NCI-H1092 (cell line): ENCODE measurements at regions not wholly inside any gene's neighbourhood (a gene's known extent, or its start where the extent isn't known, plus 50 kb on each side); places are given as distances from the start of the nearest gene placed in this dataset.
"Not testable (repeated sequence)": the region's sequence is repeated elsewhere in the genome, so short reads cannot be mapped to it uniquely, and the experiment has no call there.

Experiments used
- DNase-seq: peaks from one replicate; lab custom pipeline; 2025; lab: John Stamatoyannopoulos, UW

DNA sequence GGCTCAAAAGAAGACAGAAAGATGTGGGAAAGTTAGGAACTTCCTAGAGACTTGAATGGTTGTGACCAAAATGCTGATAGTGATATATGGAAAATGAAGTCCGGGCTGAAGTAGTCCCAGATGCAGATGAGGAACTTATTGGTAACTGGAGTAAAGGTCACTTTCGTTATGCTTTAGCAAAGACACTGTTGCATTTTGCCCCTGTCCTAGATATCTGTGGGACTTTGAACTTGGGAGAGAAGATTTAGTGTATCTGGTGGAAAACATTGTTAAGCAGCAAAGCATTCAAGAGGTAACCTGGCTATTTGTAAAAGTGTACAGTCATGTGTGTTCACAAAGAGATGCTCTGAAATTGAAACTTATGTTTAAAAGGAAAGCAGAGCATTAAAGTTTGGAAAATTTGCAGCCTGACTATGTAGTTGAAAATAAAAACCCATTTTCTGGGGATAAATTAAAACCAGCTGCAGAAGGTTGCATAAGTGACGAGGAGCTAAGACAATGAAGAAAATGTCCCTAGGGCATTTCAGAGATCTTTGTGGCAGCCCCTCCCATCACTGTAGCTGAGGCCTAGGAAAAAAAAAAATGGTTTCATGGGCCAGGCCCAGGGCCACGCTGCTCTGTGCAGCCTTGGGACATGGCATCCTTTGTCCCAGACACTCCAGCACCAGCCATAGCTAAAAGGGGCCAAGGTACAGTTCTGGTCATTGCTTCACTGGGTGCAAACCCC, 1692.2 kb downstream of the HACE1 start:
- no peak for DNase-seq

GRCh38 chr6:103154779-103155572, 1704.7 kb downstream of the HACE1 start:
- DNase-seq, result no peak

GRCh38 chr6:103153016-103153415, 1706.7 kb downstream of the HACE1 start:
- no peak for DNase-seq

DNA sequence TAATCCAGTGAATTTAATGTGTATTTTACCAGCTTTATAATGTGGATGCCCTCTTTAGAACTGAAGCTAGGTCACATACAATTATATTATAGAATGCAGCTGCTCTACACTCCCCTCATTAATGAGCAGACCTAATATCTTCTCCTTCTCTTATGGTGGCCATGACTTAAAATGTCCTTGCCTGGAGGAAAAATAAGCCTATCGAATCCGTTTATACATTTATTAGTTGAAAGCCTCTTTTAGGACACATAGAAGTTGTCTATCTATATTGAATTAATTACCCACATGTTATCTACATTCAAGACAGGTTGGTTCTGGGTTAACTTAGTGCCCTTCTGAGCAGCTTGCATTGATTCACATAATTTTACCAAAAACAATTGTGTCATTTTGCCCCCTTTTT, 1716.8 kb downstream of the HACE1 start:
- no peak for DNase-seq

GRCh38 chr6:103140308-103141027, 1719.3 kb downstream of the HACE1 start:
- no peak for DNase-seq

- no peak for DNase-seq
These were observed 1720.3 kb downstream of the HACE1 start for GRCh38 chr6:103139377-103139776.

GRCh38 chr6:103124471-103124870, 1731.0 kb downstream of the GRIK2 start:
- DNase-seq, result no peak

DNA sequence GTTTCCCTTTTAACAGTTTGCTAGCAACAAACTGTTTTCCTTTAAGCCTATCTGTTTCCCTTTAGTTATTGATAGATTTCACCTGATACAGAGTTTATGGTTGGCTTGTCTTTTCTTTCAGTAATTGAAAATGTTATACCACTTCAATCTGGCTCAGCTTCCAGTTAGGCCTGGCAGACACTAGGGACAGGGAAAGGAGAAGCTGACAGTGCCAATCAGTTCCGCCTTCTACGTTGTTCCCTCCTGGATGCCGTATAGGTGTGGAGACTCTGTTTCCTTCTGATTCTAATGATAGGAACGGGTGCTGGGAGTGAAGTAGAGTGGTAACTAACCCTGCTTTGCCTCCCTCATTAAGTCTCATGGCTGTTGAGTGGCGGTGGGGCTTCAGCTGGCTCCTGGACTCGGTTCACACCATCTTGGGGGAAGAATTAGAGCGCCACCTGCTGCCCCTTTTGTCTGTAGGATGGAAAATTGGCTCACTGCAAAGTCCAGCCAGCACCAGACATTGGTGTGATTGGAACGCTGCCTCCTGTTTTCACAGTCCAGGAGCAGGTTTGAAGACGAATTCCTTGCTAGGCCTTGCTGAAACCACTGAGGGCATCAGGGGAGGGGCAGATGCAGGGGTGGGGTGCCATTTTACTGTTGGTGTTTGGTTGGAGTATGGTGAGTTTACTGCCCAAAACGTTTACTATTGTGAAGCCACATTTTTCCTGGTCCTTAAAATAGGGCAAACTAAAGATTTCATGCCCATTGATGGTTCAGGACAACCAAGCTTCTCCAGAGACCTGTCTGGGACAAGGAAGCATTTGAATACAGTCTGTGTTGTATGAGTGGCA, 1729.5 kb downstream of the GRIK2 start:
- peak; percentile 64 for DNase-seq

DNA sequence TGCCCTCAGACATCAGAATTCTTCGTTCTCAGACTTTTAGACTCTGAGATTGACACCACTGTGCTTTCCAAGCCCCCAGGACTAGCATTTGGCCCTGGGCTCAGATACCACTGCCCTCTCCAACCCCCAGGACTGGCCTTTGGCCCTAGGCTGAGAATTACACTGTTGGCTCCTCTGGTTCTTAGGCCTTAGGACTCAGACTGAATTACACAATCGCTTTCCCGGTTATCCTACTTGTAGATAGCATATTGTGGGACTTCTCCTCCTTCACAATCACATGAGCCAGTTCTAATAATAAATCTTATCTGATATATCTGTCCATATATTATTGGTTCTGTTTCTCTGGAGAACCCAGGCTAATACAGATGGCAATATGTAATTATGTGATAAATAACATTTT, 1725.5 kb downstream of the GRIK2 start:
- DNase-seq, result no peak

GRCh38 chr6:103114582-103114981, 1721.1 kb downstream of the GRIK2 start:
- DNase-seq, result no peak

DNA sequence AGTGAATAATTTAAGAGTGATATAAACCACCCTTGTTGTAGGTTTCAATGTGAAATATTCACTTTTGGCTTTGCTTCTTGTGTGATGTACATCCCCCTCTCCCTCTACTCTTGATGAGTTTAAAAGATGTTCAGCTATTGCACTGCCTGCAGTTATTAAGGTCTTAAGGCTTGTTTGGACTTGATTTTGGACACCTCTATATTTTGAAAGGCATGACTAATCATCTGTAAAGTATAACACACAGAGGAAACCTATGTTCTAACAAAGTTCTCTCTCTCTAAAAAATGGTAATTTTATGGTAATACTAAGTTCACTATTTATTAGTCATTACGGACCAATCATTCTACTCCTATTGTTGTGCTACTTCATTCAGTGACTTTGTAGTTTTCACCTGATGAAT, 1719.9 kb downstream of the GRIK2 start:
- DNase-seq, result no peak

GRCh38 chr6:103107985-103108384, 1714.5 kb downstream of the GRIK2 start:
- DNase-seq, result no peak

- no peak for DNase-seq
These were observed 1712.2 kb downstream of the GRIK2 start for GRCh38 chr6:103105686-103106085.

GRCh38 chr6:103101267-103101666, 1707.8 kb downstream of the GRIK2 start:
- DNase-seq, result no peak

DNA sequence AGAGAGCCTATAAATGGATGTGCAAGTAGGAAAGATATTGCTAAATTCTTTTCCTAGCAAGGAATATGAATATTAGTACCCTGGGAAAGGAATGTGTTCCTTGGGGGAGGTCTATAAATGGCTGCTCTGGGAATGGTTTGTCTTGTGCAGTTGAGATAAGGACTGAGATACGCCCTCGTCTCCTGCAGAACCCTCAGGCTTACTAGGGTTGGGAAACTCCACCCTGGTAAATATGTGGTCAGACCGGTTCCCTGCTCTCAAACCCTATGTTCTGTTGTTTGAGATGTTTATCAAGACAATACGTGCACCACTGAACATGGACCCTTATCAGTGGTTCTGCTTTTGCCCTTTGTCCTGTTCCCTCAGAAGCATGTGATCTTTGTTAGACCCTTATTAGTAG, 1698.9 kb downstream of the GRIK2 start:
- DNase-seq, result not testable (repeated sequence)

- DNase-seq, result no peak
These were observed 1692.3 kb downstream of the GRIK2 start for GRCh38 chr6:103085801-103086200.

GRCh38 chr6:103081876-103082630, 1688.5 kb downstream of the GRIK2 start:
- DNase-seq, result no peak

DNA sequence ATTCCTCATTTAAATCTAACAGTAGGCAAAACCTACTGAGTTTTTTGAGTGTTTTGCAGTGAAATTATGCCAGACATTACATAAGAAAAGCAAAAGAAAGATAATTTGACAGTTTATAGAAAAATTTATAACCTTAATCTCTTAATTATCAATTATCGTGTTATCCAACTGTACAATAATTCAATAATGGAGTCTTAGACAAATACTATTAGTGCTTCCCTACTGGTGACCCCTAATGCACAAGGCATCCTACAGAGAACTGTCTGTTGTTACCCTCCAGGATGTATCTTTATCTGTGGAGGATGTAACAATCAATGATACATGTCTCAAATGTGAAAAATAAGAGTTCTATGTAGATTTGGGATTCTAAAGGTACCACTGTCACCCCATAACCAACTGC, 1687.6 kb downstream of the GRIK2 start:
- DNase-seq, result no peak

DNA sequence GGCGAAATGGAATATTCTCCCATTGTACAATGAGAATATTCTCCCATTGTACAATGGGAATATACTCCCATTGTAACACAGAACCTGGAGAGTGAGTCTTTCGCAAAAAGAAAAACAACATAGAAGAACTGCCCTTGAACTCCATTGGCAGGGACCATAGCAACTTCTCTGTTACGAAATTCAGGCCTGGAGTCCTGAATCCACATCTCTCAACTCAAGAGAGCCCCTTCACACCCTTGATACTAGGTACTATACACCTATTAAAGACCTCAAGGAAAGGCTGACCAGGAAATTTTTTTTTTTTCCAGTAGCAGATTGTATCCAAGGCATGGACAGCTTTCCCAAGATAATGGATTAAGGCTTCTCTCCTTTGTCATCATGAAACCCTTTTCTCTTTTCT, 1687.0 kb downstream of the GRIK2 start:
- DNase-seq, result no peak

- no peak for DNase-seq
These were observed 1686.4 kb downstream of the GRIK2 start for GRCh38 chr6:103079867-103080266.

DNA sequence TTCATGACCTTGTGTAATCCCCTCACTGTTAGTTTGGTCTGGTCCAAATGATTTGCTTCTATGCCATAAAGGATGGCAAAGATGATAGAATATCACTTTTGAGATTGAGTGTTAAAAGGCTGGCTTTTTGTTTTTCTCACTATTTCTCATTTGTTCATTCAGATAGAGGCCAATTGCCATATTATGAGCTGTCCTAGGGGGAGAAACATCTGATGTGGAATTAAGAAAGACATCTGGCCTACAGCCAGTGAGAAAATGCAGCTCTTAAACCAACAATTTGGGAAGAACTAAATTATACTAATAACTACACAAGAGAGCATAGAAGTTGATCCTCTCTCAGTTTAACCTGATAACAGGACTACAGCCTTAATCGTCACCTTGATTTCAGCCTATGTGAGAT, 1668.6 kb downstream of the GRIK2 start:
- DNase-seq, result no peak
